SH-SY5Y (cell line): ENCODE measurements at regions not wholly inside any gene's neighbourhood (a gene's known extent, or its start where the extent isn't known, plus 50 kb on each side); places are given as distances from the start of the nearest gene placed in this dataset.

Source experiments
- GATA2 ChIP-seq: IDR thresholded peaks from 2 replicates; pipeline ENCODE4 v1.6.1; 2011; ENCODE audit warnings: mild to moderate bottlenecking, low read depth, low read length
- GATA3 ChIP-seq: IDR thresholded peaks from 2 replicates; pipeline ENCODE4 v1.6.1; 2011; ENCODE audit warnings: low read depth, mild to moderate bottlenecking, low read length, moderate library complexity

- TF ChIP-seq GATA2 = no peak
- TF ChIP-seq GATA3 = no peak
Observed at GRCh38 chr16:73383988-73384365, 336.0 kb upstream of the ZFHX3 start.
